ENCODE measurements at regions not wholly inside any gene's neighbourhood (a gene's known extent, or its start where the extent isn't known, plus 50 kb on each side); places are given as distances from the start of the nearest gene placed in this dataset.

- no peak overlapping the region for H3K27ac ChIP-seq
- ChIA-PET POLR2A (ENCODE audit: low non-redundant PET) (no interaction called here), CTCF (interaction anchor here (6.1 kb wide), 1 partner anchor 63 kb away, joined by 62 read pairs; no protein-coding TSS in a partner anchor)
- no peak for DNase-seq (ENCODE audit: low spot score)
- TF ChIP-seq, protein P1, sequence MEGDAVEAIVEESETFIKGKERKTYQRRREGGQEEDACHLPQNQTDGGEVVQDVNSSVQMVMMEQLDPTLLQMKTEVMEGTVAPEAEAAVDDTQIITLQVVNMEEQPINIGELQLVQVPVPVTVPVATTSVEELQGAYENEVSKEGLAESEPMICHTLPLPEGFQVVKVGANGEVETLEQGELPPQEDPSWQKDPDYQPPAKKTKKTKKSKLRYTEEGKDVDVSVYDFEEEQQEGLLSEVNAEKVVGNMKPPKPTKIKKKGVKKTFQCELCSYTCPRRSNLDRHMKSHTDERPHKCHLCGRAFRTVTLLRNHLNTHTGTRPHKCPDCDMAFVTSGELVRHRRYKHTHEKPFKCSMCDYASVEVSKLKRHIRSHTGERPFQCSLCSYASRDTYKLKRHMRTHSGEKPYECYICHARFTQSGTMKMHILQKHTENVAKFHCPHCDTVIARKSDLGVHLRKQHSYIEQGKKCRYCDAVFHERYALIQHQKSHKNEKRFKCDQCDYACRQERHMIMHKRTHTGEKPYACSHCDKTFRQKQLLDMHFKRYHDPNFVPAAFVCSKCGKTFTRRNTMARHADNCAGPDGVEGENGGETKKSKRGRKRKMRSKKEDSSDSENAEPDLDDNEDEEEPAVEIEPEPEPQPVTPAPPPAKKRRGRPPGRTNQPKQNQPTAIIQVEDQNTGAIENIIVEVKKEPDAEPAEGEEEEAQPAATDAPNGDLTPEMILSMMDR (conservative IDR thresholded peaks at IDR 0.05; ENCODE audit: low read depth): no peak
Observed at GRCh38 chr15:89421219-89421618, 75.2 kb downstream of the RHCG start.

DNA sequence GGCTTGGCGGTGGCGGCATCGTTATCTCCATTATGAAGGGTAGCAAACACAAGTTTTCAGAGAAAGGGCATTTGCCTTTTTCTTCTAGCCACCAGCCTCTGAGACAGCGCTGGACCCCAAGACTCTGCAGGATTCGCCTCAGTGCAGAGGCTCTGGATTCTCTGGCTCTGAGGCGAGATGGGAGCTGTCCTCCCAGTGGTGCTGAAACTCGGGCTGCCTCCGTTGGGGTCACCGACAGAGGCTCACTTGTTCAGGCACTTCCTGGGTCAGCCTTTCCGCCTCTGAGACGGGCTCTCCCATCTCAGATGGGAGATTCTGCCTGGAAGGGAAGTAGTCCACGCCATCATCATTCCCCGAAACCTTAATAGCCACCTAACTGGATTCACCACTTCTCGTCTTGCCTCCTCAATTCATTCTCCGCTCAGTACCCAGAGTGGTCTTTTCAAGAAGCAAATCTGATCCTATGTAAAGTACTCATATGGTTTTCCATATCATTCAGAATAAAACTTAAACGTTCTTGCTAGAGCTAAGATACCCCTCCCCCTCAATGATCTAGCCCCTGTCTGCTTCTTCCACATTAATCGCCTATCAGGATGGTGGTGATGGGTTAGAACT lies 76.9 kb downstream of the RHCG start:
- DNase-seq (ENCODE audit: low spot score): peak; percentile 62
- TF ChIP-seq, protein P1 (conservative IDR thresholded peaks at IDR 0.05; ENCODE audit: low read depth): no peak
- POLR2A ChIA-PET (ENCODE audit: low non-redundant PET): no interaction called here
- CTCF ChIA-PET: interaction anchor here (0.6 to 6.1 kb wide), 5 partner anchors 9 to 182 kb away, joined by 3 to 62 read pairs (median 3); no protein-coding TSS in a partner anchor
- H3K27ac ChIP-seq: no peak overlapping the region

DNA sequence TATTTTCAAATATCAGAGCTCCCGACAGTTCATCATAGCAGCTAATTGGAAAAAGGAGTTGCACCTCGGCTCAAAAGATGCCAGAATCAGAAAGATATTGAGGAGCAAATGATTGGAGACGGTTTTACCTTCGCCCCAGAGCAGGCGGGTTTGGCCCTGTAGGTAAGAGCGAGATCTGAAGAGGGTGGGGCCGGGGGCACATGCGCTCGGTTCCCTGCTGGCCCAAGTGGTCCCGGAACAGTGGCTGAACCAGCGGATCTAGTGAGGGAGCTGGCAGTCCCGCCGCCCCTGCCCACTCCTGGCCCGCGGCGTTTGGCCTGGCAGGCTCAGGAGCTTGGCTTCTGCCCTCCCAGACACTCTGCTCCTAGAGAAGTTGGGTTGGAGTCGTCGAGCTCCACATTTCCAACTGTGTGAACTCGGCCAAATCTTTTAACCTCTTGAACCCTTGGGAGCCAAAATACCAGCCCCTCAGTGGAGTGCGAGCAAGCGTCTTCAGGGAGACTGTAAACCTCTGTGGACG lies 79.1 kb downstream of the RHCG start:
- TF ChIP-seq, protein P1 (conservative IDR thresholded peaks at IDR 0.05; ENCODE audit: low read depth): no peak
- no peak overlapping the region for H3K27ac ChIP-seq
- POLR2A ChIA-PET (ENCODE audit: low non-redundant PET): interaction anchor here (0.5 kb wide), 1 partner anchor 53 kb away, joined by 3 read pairs; no protein-coding TSS in a partner anchor
- DNase-seq (ENCODE audit: low spot score): no peak
- CTCF ChIA-PET: interaction anchor here (0.6 to 6.1 kb wide), 17 partner anchors 10 to 454 kb away, joined by 3 to 62 read pairs (median 3); no protein-coding TSS in a partner anchor

DNA sequence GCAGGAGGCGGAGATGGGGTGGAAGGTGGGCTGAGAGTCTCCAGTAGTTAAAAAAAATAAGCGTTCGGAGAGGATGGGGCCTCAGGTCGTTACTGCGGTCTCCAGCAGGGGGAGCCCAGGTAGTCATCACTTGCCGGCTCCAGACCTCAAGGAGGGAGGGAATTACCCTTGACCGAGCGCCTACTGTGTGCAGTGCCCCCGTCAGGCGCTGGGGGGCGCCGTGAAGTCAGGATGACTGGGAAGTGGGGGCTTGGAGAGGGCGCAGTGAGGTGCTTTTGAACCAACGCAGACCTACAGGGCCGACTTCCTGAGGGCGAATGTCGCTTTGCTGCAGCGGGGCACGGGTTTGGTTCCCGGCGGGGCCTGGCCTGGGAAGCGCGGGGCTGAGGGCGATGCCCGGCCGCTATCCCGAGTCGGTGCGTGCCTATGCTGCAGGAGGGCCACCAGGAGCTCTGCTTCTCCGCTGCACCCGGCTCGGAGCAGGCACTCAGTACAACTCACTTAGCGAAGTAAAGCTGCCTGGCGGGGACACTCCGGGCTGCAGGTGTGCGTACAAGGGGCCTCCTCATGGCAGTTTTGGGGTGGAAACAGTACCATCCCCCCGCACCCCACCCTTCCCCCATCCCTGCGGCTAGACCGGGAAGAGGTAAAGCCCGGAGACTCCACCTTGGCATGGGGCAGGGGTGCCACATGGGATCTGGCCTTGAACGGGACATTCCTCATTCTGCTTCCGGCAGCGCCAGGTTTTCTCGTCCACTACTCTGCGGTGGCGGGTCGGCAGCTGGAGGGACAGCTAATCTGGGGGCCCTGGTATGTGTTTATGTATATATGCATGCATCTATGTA lies 79.8 kb downstream of the RHCG start:
- ChIA-PET CTCF (interaction anchor here (0.6 to 6.1 kb wide), 16 partner anchors 13 to 455 kb away, joined by 3 to 62 read pairs (median 4); no protein-coding TSS in a partner anchor), POLR2A (ENCODE audit: low non-redundant PET) (interaction anchor here (0.5 kb wide), 1 partner anchor 53 kb away, joined by 3 read pairs; no protein-coding TSS in a partner anchor)
- TF ChIP-seq, protein P1 (conservative IDR thresholded peaks at IDR 0.05; ENCODE audit: low read depth): peak; percentile 98
- H3K27ac ChIP-seq: no peak overlapping the region
- DNase-seq (ENCODE audit: low spot score): peak; percentile 89

- no peak for DNase-seq (ENCODE audit: low spot score)
- ChIA-PET POLR2A (ENCODE audit: low non-redundant PET) (no interaction called here), CTCF (interaction anchor here (0.8 to 1.7 kb wide), 4 partner anchors 20 to 58 kb away, joined by 3 to 9 read pairs (median 6); no protein-coding TSS in a partner anchor)
- no peak overlapping the region for H3K27ac ChIP-seq
- TF ChIP-seq, protein P1 (conservative IDR thresholded peaks at IDR 0.05; ENCODE audit: low read depth): no peak
Observed at GRCh38 chr15:89414571-89414970, 79.9 kb upstream of the POLG start.

- H3K27ac ChIP-seq: no peak overlapping the region
- ChIA-PET POLR2A (ENCODE audit: low non-redundant PET) (no interaction called here), CTCF (interaction anchor here (0.6 to 1.7 kb wide), 4 partner anchors 20 to 61 kb away, joined by 3 to 9 read pairs (median 6); no protein-coding TSS in a partner anchor)
- TF ChIP-seq, protein P1 (conservative IDR thresholded peaks at IDR 0.05; ENCODE audit: low read depth): no peak
- peak; percentile 63 for DNase-seq (ENCODE audit: low spot score)
Observed at GRCh38 chr15:89413877-89414276, 79.3 kb upstream of the POLG start.
